ENCODE measurements at regions not wholly inside any gene's neighbourhood (a gene's known extent, or its start where the extent isn't known, plus 50 kb on each side); places are given as distances from the start of the nearest gene placed in this dataset.
A peak's percentile ranks its signal among the peaks of the same experiment; 100 is the strongest.

DNA sequence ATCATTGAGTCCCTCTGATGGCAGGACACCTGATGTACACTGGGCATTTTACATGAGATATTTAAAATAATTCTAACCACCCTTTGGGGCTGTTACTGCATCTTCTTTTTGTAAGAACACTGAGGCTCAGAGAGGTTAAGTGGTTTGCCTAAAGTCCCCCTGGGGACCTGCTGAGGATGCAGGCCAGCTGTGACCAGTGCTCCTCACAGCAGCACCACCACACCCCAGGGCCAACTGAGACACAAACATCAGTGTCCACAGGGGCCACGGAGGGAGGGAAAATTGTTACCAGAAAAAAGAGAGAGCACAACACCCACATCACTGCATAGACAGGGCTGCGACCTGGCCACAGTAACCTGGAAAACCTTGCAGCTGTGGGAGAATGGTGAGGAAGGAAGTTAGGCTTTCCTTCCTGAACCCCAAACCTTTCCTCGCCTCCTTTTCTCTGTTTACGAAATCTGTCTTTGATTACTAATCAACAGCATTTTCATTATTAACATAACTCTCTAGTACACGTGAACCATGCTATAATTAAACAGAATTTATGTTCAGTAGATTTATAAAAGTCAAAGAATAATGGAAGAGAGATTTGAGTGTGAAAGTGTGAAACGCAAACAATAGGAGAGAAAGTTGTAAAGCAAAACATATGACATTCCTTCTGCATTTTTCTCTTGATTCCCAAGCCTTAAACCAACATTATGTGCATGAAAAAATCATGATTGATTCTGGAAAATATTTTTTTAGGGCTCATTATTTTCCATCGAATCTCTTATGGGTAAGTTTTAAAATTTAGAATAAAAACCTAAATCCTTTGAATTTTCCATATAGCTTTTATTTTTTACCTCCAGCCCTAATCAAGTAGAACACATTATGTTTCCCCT, 228.1 kb upstream of the DAPK1 start:
- Histone ChIP-seq H3K36me3 (ENCODE audit: control insufficient read depth in 2 of 4, insufficient read depth in 4 of 4, low read length in 3 of 4) (no peaks in the 10 kb centered on the region), H2BK12ac (ENCODE audit: low read depth, low read length) (no peak overlapping the region), H3K23me2 (ENCODE audit: low read depth, low read length) (no peaks in the 10 kb centered on the region), H3K56ac (replicated peaks; ENCODE audit: insufficient read length, low read depth, low read length) (no peak overlapping the region), H2BK20ac (ENCODE audit: low read length) (no peak overlapping the region), H2BK5ac (ENCODE audit: low read depth, low read length) (no peak overlapping the region), H2BK15ac (ENCODE audit: low read length) (no peak overlapping the region), H2AFZ (ENCODE audit: low read length) (no peak overlapping the region), H2BK120ac (replicated peaks; ENCODE audit: low read depth, low read length) (no peak overlapping the region), H3K27me3 (replicated peaks in 1 of 4; ENCODE audit: control insufficient read depth in 3 of 4, extremely low read depth in 1 of 4, insufficient read depth in 3 of 4, low read length in 3 of 4) (no peaks in the 10 kb centered on the region), H3K4ac (replicated peaks; ENCODE audit: insufficient read length, low read depth, low read length) (no peak overlapping the region), H3K23ac (ENCODE audit: insufficient read length) (no peak overlapping the region), H4K5ac (ENCODE audit: insufficient read length, low read depth, low read length) (no peak overlapping the region), H3K9me3 (ENCODE audit: insufficient read depth in 2 of 2, low read depth in 1 of 2, low read length in 1 of 2) (0 out of 4 replicates have a peak, but pooled peaks cover 0 to 4% of the 10 kb centered on the region in 2 experiments), H3K9ac (replicated peaks in 1 of 4; ENCODE audit: extremely low read depth in 1 of 4, low read depth in 3 of 4, low read length in 3 of 4) (no peak overlapping the region), H4K20me1 (replicated peaks in 1 of 2; ENCODE audit: control insufficient read depth in 1 of 2, insufficient read depth in 2 of 2, low read length in 2 of 2) (no peaks in the 10 kb centered on the region), H3K4me3 (ENCODE audit: extremely low read depth in 1 of 4, insufficient read depth in 2 of 4, low read depth in 3 of 4, low read length in 4 of 4) (no peak overlapping the region), H3K79me2 (ENCODE audit: control insufficient read depth in 1 of 2, insufficient read depth in 2 of 2, low read length in 2 of 2) (no peaks in the 10 kb centered on the region), H3K27ac (ENCODE audit: low read depth, low read length) (no peak overlapping the region), H3K4me1 (replicated peaks in 1 of 4; ENCODE audit: control insufficient read depth in 3 of 4, insufficient read depth in 4 of 4, low read length in 3 of 4) (no peaks in the 10 kb centered on the region; a peak in 1 of 7 replicates), H4K91ac (replicated peaks; ENCODE audit: insufficient read length, low read length) (no peak overlapping the region), H3K18ac (ENCODE audit: extremely low read depth, low read length) (no peak overlapping the region), H2AK5ac (ENCODE audit: low read depth, low read length) (no peak overlapping the region), H4K8ac (ENCODE audit: extremely low read depth, insufficient read depth, low read length) (peak overlapping the region; percentile 3; the same call in 1 of the 2 replicates), H3K4me2 (ENCODE audit: insufficient read depth in 1 of 2, low read depth in 2 of 2, low read length in 2 of 2) (no peak overlapping the region), H3K14ac (ENCODE audit: insufficient read length) (no peak overlapping the region), H3K79me1 (ENCODE audit: low read depth, low read length) (no peaks in the 10 kb centered on the region)
- no peak for FAIRE-seq
- DNase-seq (ENCODE audit: low read depth in 1 of 2, low spot score in 2 of 2), result no peak
- 84% methylated on average over 7 of the region's 7 CpGs; no CpG with 5 or more reads in 1 of the 2 experiments for WGBS, 2 experiments (ENCODE audit: extremely low coverage in 1 of 2, insufficient coverage in 1 of 2, insufficient read length in 1 of 2, insufficient replicate concordance in 2 of 2, low coverage in 1 of 2, low lambda C conversion rate in 2 of 2, missing lambda C conversion rate in 1 of 2)
- ChIA-PET CTCF (ENCODE audit: partially characterized antibody) (interaction anchor here (2.9 kb wide), 1 partner anchor 631 kb away, joined by 7 read pairs; no protein-coding TSS in a partner anchor), POLR2A (ENCODE audit: partially characterized antibody) (no interaction called here)
- TF ChIP-seq SP4 (IDR thresholded peaks at IDR 0.05; ENCODE audit: low read length), result no peak
- TF ChIP-seq NANOG (IDR thresholded peaks at IDR 0.05; ENCODE audit: insufficient read depth, low read depth, low read length, poor library complexity, severe bottlenecking), result no peak
- TF ChIP-seq, protein P1, sequence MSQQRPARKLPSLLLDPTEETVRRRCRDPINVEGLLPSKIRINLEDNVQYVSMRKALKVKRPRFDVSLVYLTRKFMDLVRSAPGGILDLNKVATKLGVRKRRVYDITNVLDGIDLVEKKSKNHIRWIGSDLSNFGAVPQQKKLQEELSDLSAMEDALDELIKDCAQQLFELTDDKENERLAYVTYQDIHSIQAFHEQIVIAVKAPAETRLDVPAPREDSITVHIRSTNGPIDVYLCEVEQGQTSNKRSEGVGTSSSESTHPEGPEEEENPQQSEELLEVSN (IDR thresholded peaks at IDR 0.05), result no peak
- no peak for TF ChIP-seq BCL11A (IDR thresholded peaks at IDR 0.05; ENCODE audit: low read depth in 2 of 2, low read length in 2 of 2)
- TF ChIP-seq POU5F1 (IDR thresholded peaks at IDR 0.05; ENCODE audit: low read depth, low read length), result no peak
- TF ChIP-seq RXRA (IDR thresholded peaks at IDR 0.05; ENCODE audit: insufficient read depth, low read depth, low read length), result no peak
- TF ChIP-seq FOSL1 (IDR thresholded peaks at IDR 0.05; ENCODE audit: insufficient read depth, low read depth, low read length), result no peak
- no peak for TF ChIP-seq POLR2AphosphoS5 (IDR thresholded peaks at IDR 0.05; ENCODE audit: low read depth, low read length)
- no peak for TF ChIP-seq CHD2 (IDR thresholded peaks at IDR 0.05; ENCODE audit: low read length)
- no peak for TF ChIP-seq SIRT6 (IDR thresholded peaks at IDR 0.05; ENCODE audit: low read length)
- no peak for TF ChIP-seq ATF2 (IDR thresholded peaks at IDR 0.05; ENCODE audit: low read length)
